ENCODE measurements at regions not wholly inside any gene's neighbourhood (a gene's known extent, or its start where the extent isn't known, plus 50 kb on each side); places are given as distances from the start of the nearest gene placed in this dataset.

DNA sequence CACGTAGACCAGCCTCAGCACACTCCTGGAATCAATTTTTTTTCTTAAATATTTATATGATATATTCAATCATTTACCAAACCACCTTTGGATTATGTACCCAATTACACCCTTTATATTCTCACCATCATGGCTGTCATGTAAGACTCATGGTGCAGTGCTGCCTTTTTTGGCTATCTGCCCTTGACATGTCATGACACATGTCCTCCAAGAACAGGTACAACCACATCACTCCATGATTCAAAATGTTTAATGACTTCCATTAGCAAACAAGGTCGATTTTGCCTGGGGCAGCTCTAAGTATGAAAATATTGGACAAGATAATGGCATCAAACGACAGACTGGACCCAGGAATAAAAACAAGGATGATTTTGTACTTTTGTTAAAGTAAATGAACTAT lies 861.1 kb upstream of the ADAMTS5 start:
- TF ChIP-seq, protein P1, sequence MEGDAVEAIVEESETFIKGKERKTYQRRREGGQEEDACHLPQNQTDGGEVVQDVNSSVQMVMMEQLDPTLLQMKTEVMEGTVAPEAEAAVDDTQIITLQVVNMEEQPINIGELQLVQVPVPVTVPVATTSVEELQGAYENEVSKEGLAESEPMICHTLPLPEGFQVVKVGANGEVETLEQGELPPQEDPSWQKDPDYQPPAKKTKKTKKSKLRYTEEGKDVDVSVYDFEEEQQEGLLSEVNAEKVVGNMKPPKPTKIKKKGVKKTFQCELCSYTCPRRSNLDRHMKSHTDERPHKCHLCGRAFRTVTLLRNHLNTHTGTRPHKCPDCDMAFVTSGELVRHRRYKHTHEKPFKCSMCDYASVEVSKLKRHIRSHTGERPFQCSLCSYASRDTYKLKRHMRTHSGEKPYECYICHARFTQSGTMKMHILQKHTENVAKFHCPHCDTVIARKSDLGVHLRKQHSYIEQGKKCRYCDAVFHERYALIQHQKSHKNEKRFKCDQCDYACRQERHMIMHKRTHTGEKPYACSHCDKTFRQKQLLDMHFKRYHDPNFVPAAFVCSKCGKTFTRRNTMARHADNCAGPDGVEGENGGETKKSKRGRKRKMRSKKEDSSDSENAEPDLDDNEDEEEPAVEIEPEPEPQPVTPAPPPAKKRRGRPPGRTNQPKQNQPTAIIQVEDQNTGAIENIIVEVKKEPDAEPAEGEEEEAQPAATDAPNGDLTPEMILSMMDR (conservative IDR thresholded peaks at IDR 0.05; ENCODE audit: low read length) = no peak
- no peak for TF ChIP-seq EZH2phosphoT487 (IDR thresholded peaks at IDR 0.05; ENCODE audit: borderline replicate concordance)
- Histone ChIP-seq H3K9ac (ENCODE audit: low read depth, low read length, poor library complexity, severe bottlenecking) (no peak overlapping the region), H3K9me3 (ENCODE audit: insufficient read depth, low read depth, low read length) (0 out of 2 replicates have a peak, but pooled peaks cover 4% of the 10 kb centered on the region), H3K4me1 (ENCODE audit: insufficient read depth, low read length, poor library complexity, severe bottlenecking) (no peaks in the 10 kb centered on the region), H3F3A (ENCODE audit: low read depth) (no peaks in the 10 kb centered on the region), H4K20me1 (ENCODE audit: insufficient read depth, low read length, poor library complexity, severe bottlenecking) (no peaks in the 10 kb centered on the region), H3K79me2 (ENCODE audit: insufficient read depth, low read length) (no peaks in the 10 kb centered on the region), H3K4me3 (ENCODE audit: low read length, poor library complexity, severe bottlenecking) (no peak overlapping the region), H2AFZ (ENCODE audit: low read length) (no peak overlapping the region), H3K9me2 (replicated peaks; ENCODE audit: low read depth, low read length) (no peaks in the 10 kb centered on the region), H3K27me3 (ENCODE audit: insufficient read depth, low read length, poor library complexity, severe bottlenecking) (no peaks in the 10 kb centered on the region), H3K4me2 (ENCODE audit: low read depth, low read length, poor library complexity, severe bottlenecking) (no peak overlapping the region), H3K36me3 (ENCODE audit: insufficient read depth, low read length) (no peaks in the 10 kb centered on the region)

DNA sequence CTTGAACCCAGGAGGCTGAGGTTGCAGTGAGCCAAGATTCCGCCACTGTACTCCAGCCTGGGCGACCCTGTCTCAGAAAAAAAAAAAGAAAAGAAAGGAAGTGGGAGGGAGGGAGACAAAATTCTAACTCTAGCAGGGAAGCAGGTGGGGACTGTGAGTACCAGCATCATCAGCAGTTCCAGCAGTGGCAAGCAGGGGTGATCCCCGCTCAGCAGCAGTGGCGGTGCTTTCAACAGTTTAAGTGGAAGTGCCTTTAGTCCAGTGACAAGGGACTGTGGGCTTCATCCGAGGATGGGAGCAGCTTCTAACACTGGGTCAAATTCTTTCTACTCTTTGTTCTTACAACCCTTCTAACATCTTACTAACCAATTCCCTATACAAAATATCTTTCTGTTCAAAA lies 858.1 kb upstream of the ADAMTS5 start:
- Histone ChIP-seq H2AFZ (ENCODE audit: low read length) (no peak overlapping the region), H3K9me2 (replicated peaks; ENCODE audit: low read depth, low read length) (no peaks in the 10 kb centered on the region), H3K79me2 (ENCODE audit: insufficient read depth, low read length) (no peaks in the 10 kb centered on the region), H3K9me3 (ENCODE audit: insufficient read depth, low read depth, low read length) (0 out of 2 replicates have a peak, but pooled peaks cover 4% of the 10 kb centered on the region), H3K27me3 (ENCODE audit: insufficient read depth, low read length, poor library complexity, severe bottlenecking) (no peaks in the 10 kb centered on the region), H3K36me3 (ENCODE audit: insufficient read depth, low read length) (no peaks in the 10 kb centered on the region), H3F3A (ENCODE audit: low read depth) (no peaks in the 10 kb centered on the region), H3K9ac (ENCODE audit: low read depth, low read length, poor library complexity, severe bottlenecking) (no peak overlapping the region), H3K4me2 (ENCODE audit: low read depth, low read length, poor library complexity, severe bottlenecking) (no peak overlapping the region), H3K4me3 (ENCODE audit: low read length, poor library complexity, severe bottlenecking) (no peak overlapping the region), H4K20me1 (ENCODE audit: insufficient read depth, low read length, poor library complexity, severe bottlenecking) (no peaks in the 10 kb centered on the region), H3K4me1 (ENCODE audit: insufficient read depth, low read length, poor library complexity, severe bottlenecking) (no peaks in the 10 kb centered on the region)
- TF ChIP-seq, protein P1 (conservative IDR thresholded peaks at IDR 0.05; ENCODE audit: low read length) = no peak
- no peak for TF ChIP-seq EZH2phosphoT487 (IDR thresholded peaks at IDR 0.05; ENCODE audit: borderline replicate concordance)

DNA sequence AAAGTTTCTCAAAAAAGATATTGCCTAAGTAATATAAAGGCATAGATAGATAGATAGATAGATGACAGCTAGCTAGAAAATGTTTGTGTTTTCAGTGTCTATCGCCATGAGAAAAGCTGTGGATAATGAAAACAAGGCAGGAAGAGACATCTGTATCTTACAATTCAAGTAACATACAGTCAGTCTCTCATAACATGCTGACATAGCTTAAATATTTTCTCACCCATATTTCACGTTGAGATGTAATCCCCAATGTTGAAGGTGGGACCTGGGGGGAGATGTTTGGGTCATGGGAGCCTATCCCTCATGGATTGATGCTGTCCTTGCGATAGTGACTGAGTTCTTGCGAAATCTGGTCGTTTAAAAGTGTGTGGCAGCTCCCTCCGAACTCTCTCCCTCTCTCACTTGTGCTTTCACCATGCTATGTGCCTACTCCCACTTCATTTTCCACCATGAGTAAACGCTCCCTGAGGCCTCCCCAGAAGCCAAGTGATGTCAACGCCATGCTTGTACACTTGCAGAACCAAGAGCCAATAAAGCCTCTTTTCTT lies 856.8 kb upstream of the ADAMTS5 start:
- H3K4me2 ChIP-seq (ENCODE audit: low read depth, low read length, poor library complexity, severe bottlenecking) = no peak overlapping the region
- no peaks in the 10 kb centered on the region for H3K27me3 ChIP-seq (ENCODE audit: insufficient read depth, low read length, poor library complexity, severe bottlenecking)
- H3K4me3 ChIP-seq (ENCODE audit: low read length, poor library complexity, severe bottlenecking) = no peak overlapping the region
- H3K4me1 ChIP-seq (ENCODE audit: insufficient read depth, low read length, poor library complexity, severe bottlenecking) = no peaks in the 10 kb centered on the region
- no peak overlapping the region for H2AFZ ChIP-seq (ENCODE audit: low read length)
- H3K9me2 ChIP-seq (replicated peaks; ENCODE audit: low read depth, low read length) = no peaks in the 10 kb centered on the region
- H3K9ac ChIP-seq (ENCODE audit: low read depth, low read length, poor library complexity, severe bottlenecking) = no peak overlapping the region
- H3K36me3 ChIP-seq (ENCODE audit: insufficient read depth, low read length) = no peaks in the 10 kb centered on the region
- no peaks in the 10 kb centered on the region for H4K20me1 ChIP-seq (ENCODE audit: insufficient read depth, low read length, poor library complexity, severe bottlenecking)
- TF ChIP-seq EZH2phosphoT487 (IDR thresholded peaks at IDR 0.05; ENCODE audit: borderline replicate concordance) = no peak
- TF ChIP-seq, protein P1 (conservative IDR thresholded peaks at IDR 0.05; ENCODE audit: low read length) = no peak
- no peaks in the 10 kb centered on the region for H3F3A ChIP-seq (ENCODE audit: low read depth)
- H3K9me3 ChIP-seq (ENCODE audit: insufficient read depth, low read depth, low read length) = 0 out of 2 replicates have a peak, but pooled peaks cover 4% of the 10 kb centered on the region
- no peaks in the 10 kb centered on the region for H3K79me2 ChIP-seq (ENCODE audit: insufficient read depth, low read length)

All from Loucy (cell line).